ENCODE measurements at regions not wholly inside any gene's neighbourhood (a gene's known extent, or its start where the extent isn't known, plus 50 kb on each side); places are given as distances from the start of the nearest gene placed in this dataset.

- Mint-ChIP-seq H3K4me1 (peaks cover 8% of the 10 kb centered on the region), H3K9me3 (peaks cover 9 to 25% of the 10 kb centered on the region in 2 donors), H3K4me3 (no peak overlapping the region), H3K27ac (no peak overlapping the region), H3K27me3 (peaks cover 29% of the 10 kb centered on the region)
- DNase-seq (no peak), ATAC-seq (no peak)
Measured at GRCh38 chr1:221335161-221336101, 406.5 kb downstream of the DUSP10 start.

GRCh38 chr1:221336126-221336525 is 405.8 kb downstream of the DUSP10 start:
- Mint-ChIP-seq H3K4me3 (no peak overlapping the region), H3K4me1 (peaks cover 8% of the 10 kb centered on the region), H3K27ac (no peak overlapping the region), H3K9me3 (peaks cover 9 to 18% of the 10 kb centered on the region in 2 donors), H3K27me3 (peaks cover 29% of the 10 kb centered on the region)
- no peak for ATAC-seq
- no peak for DNase-seq

GRCh38 chr1:221337106-221337505 is 404.8 kb downstream of the DUSP10 start:
- H3K27ac Mint-ChIP-seq, result no peak overlapping the region
- H3K9me3 Mint-ChIP-seq, result peaks cover 8 to 11% of the 10 kb centered on the region in 2 donors
- ATAC-seq (no peak), DNase-seq (no peak)
- no peak overlapping the region for H3K4me3 Mint-ChIP-seq
- H3K27me3 Mint-ChIP-seq, result peaks cover 29% of the 10 kb centered on the region
- H3K4me1 Mint-ChIP-seq, result peaks cover 8% of the 10 kb centered on the region

DNA sequence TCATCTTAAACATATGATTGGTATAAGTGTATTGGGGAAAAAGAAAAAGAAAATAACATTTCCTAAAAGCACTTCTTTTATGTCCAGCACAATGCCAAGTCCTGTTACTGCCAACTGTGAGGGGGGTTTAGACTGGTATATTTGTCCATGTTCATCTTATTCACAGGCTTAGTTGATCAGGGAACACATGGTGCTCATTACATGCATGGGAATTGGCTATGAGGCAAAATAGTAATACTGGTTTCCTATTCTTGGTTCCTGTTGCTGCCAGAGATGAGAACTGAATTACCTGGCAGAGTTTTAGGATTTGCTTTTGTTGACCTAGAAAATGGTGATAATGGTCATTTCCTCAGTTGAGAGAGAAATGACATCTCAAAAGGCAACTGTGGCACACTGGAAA is 398.8 kb downstream of the DUSP10 start:
- DNase-seq, result no peak
- Mint-ChIP-seq H3K9me3 (no peaks in the 10 kb centered on the region), H3K4me3 (no peak overlapping the region), H3K27ac (no peak overlapping the region), H3K4me1 (no peaks in the 10 kb centered on the region), H3K27me3 (peaks cover 14% of the 10 kb centered on the region)
- ATAC-seq, result no peak

DNA sequence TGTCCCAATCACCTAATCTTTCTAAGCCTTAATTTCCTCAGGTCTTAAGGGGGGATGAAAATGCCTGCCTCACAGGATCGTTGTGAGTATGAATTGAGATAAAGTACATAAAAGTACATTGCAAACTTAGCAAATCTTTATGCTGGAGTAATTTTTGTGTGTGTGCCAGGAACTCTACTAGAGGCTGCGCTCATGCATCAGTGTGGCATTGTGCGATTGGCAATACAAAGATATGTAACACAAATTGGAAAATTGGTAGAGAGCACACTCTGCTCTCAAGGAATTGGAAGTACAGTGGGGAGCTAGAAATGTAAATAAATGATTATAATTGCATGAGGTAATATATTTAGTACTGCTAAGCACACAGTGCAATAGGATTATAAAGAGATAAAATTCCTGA is 398.3 kb downstream of the DUSP10 start:
- Mint-ChIP-seq H3K9me3 (no peaks in the 10 kb centered on the region), H3K4me1 (no peaks in the 10 kb centered on the region), H3K27ac (no peak overlapping the region), H3K4me3 (no peak overlapping the region), H3K27me3 (peaks cover 14% of the 10 kb centered on the region)
- no peak for DNase-seq
- ATAC-seq, result no peak

DNA sequence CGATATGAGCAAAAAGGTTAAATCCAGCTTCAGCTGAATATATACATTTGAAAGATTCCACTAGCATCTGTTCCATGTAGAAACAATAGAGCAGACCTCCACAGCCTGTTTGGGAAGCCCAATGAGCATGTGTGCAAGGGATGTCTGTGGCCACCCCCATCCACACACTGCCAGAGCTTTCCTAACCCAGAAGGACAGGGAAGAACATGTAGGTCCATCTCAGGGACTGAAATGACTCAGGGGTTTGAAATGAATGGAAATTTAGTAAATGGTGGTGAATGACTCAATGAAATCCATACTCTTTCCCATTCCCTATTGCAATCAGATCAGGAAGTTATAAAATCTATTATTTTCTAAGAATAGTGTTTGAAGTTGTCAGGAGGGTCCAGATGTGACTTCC is 397.2 kb downstream of the DUSP10 start:
- Mint-ChIP-seq H3K9me3 (no peaks in the 10 kb centered on the region), H3K4me3 (no peak overlapping the region), H3K27me3 (peaks cover 6% of the 10 kb centered on the region), H3K27ac (no peak overlapping the region), H3K4me1 (no peaks in the 10 kb centered on the region)
- DNase-seq, result no peak
- no peak for ATAC-seq

DNA sequence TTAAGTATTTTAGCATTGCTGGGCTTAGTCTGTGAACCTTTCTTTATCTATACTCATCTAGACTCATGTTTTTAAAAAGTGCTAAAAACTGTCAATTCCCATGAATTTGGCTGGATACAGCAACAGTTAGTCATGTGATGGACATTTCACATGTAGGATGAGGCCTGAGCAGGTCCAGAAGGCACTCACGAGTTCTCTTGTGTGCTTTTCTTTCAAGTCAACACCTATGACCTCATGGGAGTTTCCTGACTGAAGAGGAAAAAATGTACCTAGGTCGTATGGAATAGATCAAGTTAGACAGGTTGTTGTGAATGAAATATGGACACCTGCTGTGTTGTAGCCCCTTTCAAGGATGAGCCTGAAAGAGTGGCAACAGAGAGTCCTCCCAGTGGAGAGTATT is 394.2 kb downstream of the DUSP10 start:
- Mint-ChIP-seq H3K9me3 (no peaks in the 10 kb centered on the region), H3K27me3 (peaks cover 6% of the 10 kb centered on the region), H3K4me3 (no peak overlapping the region), H3K27ac (no peak overlapping the region), H3K4me1 (no peaks in the 10 kb centered on the region)
- no peak for DNase-seq
- no peak for ATAC-seq

- Mint-ChIP-seq H3K27me3 (no peaks in the 10 kb centered on the region), H3K4me3 (no peak overlapping the region), H3K27ac (no peak overlapping the region), H3K4me1 (no peaks in the 10 kb centered on the region), H3K9me3 (no peaks in the 10 kb centered on the region)
- ATAC-seq (no peak), DNase-seq (no peak)
Measured at GRCh38 chr1:221350091-221350490, 391.8 kb downstream of the DUSP10 start.

- DNase-seq, result no peak
- Mint-ChIP-seq H3K27me3 (peaks cover 6% of the 10 kb centered on the region), H3K9me3 (no peaks in the 10 kb centered on the region), H3K4me1 (no peaks in the 10 kb centered on the region), H3K27ac (no peak overlapping the region), H3K4me3 (no peak overlapping the region)
- ATAC-seq, result no peak
Measured at GRCh38 chr1:221356693-221357092, 385.2 kb downstream of the DUSP10 start.

DNA sequence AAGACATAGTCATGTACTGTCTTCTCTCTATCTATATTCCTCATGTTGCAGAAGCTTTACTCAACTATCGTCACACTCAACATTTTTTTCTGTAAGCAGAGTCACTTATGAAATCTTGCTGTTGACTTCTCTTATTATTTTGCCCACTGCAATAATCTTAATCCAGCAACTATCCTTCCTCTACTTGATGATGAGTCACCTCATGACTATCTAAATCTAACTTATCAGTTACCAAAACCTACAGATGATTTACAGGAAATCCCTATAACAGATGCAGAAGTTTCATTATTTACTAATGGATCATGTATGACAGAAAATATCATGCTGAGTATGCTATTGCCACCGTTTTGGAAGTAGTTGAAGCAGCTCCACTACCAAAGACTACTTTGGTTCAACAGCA is 378.9 kb downstream of the DUSP10 start:
- no peaks in the 10 kb centered on the region for H3K4me1 Mint-ChIP-seq
- H3K4me3 Mint-ChIP-seq, result no peak overlapping the region
- no peak overlapping the region for H3K27ac Mint-ChIP-seq
- H3K9me3 Mint-ChIP-seq, result no peaks in the 10 kb centered on the region
- DNase-seq (no peak), ATAC-seq (no peak)
- peaks cover 13% of the 10 kb centered on the region for H3K27me3 Mint-ChIP-seq

- Mint-ChIP-seq H3K9me3 (no peaks in the 10 kb centered on the region), H3K27me3 (peaks cover 21% of the 10 kb centered on the region), H3K4me1 (no peaks in the 10 kb centered on the region), H3K4me3 (no peak overlapping the region), H3K27ac (no peak overlapping the region)
- ATAC-seq, result no peak
- DNase-seq, result no peak
Measured at GRCh38 chr1:221366495-221367110, 375.3 kb downstream of the DUSP10 start.

DNA sequence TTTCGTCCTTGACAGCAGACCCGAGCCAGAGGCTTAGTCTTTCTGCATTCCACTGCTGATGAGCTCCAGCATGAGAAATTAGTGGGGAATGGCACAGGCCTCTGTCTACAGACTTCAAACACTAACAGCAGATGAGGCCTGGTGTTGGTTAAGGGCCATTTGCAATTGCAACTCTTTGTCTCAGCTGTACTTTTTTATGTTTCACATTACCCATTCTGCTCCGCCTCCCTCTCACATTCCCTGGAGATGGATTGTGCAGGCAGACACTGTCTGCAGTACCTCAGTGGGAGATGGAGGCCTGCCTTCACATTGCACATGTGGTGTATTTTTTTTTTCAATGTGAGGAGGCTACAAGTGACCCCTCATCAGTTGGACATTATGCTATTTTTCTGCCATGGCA is 370.2 kb downstream of the DUSP10 start:
- H3K27ac Mint-ChIP-seq, result no peak overlapping the region
- ATAC-seq, result no peak
- no peak overlapping the region for H3K4me3 Mint-ChIP-seq
- H3K27me3 Mint-ChIP-seq, result peaks cover 13% of the 10 kb centered on the region
- no peaks in the 10 kb centered on the region for H3K4me1 Mint-ChIP-seq
- no peaks in the 10 kb centered on the region for H3K9me3 Mint-ChIP-seq
- no peak for DNase-seq

GRCh38 chr1:221373795-221374194 is 368.1 kb downstream of the DUSP10 start:
- Mint-ChIP-seq H3K4me1 (no peaks in the 10 kb centered on the region), H3K9me3 (no peaks in the 10 kb centered on the region), H3K4me3 (no peak overlapping the region), H3K27me3 (peaks cover 8% of the 10 kb centered on the region), H3K27ac (no peak overlapping the region)
- ATAC-seq (no peak), DNase-seq (no peak)

- ATAC-seq (no peak), DNase-seq (no peak)
- Mint-ChIP-seq H3K4me3 (no peak overlapping the region), H3K27ac (no peak overlapping the region), H3K4me1 (no peaks in the 10 kb centered on the region), H3K27me3 (peaks cover 7% of the 10 kb centered on the region), H3K9me3 (no peaks in the 10 kb centered on the region)
Measured at GRCh38 chr1:221376286-221376685, 365.6 kb downstream of the DUSP10 start.

DNA sequence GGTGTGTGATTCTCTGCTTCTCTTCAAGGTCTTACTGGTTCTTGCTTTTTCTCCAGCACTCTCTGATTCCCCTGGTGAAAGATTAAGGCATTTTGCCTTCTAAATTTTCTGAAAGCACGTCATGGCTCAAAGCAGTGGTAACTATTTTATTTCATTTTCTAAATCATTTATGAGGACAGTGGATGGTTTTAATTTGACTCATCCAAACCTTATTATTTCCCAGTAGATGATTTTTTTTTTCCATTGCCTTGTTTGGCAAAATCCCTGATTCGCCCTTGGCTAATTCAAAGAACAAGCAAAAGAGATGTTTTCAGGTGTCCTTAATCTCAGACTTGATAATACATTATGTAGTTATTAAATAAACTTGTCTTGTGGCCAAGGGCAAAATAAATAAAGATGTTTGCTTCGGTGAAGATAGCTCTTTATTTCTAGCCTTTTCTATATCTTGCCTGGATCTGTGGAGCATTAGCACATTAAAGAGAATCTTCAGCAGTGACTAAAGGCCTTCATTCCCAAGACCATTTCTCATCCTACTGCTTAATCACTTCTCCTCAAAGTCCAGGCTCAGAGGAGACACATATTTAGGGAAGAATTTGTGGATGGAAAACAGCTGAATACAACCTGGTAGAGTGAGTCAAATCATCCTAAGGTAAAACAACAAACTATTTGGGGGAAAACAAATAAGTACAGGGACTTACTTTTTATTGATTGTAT is 359.8 kb downstream of the DUSP10 start:
- Mint-ChIP-seq H3K4me1 (peaks cover 5% of the 10 kb centered on the region), H3K4me3 (no peak overlapping the region), H3K9me3 (no peaks in the 10 kb centered on the region), H3K27me3 (peaks cover 8% of the 10 kb centered on the region), H3K27ac (no peak overlapping the region)
- DNase-seq (no peak), ATAC-seq (no peak)

DNA sequence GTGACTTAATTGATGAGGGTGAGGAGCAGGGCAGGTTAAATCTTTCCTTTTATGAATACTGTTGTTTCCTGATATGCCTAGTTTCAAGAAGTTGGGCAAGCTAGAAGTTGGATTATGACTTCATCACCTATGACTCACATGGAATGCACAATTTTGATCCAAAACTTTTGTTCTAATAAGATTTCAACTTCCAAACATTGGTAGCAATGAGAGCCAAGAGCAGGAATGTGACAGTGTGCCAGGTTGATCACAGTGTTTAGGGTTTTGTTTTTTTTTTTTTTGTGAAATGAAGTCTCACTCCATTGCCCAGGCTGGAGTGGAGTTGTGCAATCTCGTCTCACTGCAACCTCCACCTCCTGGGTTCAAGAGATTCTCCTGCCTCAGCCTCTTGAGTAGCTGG is 349.4 kb downstream of the DUSP10 start:
- no peaks in the 10 kb centered on the region for H3K4me1 Mint-ChIP-seq
- H3K4me3 Mint-ChIP-seq, result no peak overlapping the region
- no peak for DNase-seq
- ATAC-seq, result no peak
- no peak overlapping the region for H3K27ac Mint-ChIP-seq
- H3K27me3 Mint-ChIP-seq, result peaks cover 26% of the 10 kb centered on the region
- H3K9me3 Mint-ChIP-seq, result peaks cover 4 to 7% of the 10 kb centered on the region in 2 donors

Data from stimulated activated naive CD8-positive, alpha-beta T cell treated with anti-CD3 and anti-CD28 coated beads, Interleukin-15, amount 100 ng/mL, for 72 hours (primary cell).